ENCODE measurements at regions not wholly inside any gene's neighbourhood (a gene's known extent, or its start where the extent isn't known, plus 50 kb on each side); places are given as distances from the start of the nearest gene placed in this dataset.
A peak's percentile ranks its signal among the peaks of the same experiment; 100 is the strongest.

GRCh38 chr1:59061876-59062275, 235.0 kb upstream of the FGGY start:
- Mint-ChIP-seq H3K4me3 (peak overlapping the region; percentile 90), H3K4me1 (ENCODE audit: low read depth) (peaks cover 50% of the 10 kb centered on the region), H3K36me3 (ENCODE audit: low read depth) (peaks cover 9% of the 10 kb centered on the region), H3K27ac (peak overlapping the region; percentile 94), H3K27me3 (ENCODE audit: insufficient read depth) (no peaks in the 10 kb centered on the region), H3K9me3 (no peaks in the 10 kb centered on the region)
- TF ChIP-seq CTCF (IDR thresholded peaks at IDR 0.05) = no peak
- DNase-seq = peak; percentile 94

GRCh38 chr1:59062743-59063142, 234.2 kb upstream of the FGGY start:
- peak; percentile 67 for DNase-seq
- Mint-ChIP-seq H3K4me1 (ENCODE audit: low read depth) (peaks cover 41% of the 10 kb centered on the region), H3K27ac (peak overlapping the region; percentile 94), H3K4me3 (peak overlapping the region; percentile 90), H3K36me3 (ENCODE audit: low read depth) (peaks cover 9% of the 10 kb centered on the region), H3K27me3 (ENCODE audit: insufficient read depth) (no peaks in the 10 kb centered on the region), H3K9me3 (no peaks in the 10 kb centered on the region)
- TF ChIP-seq CTCF (IDR thresholded peaks at IDR 0.05) = no peak

- Mint-ChIP-seq H3K4me1 (ENCODE audit: low read depth) (peaks cover 34% of the 10 kb centered on the region), H3K36me3 (ENCODE audit: low read depth) (peaks cover 9% of the 10 kb centered on the region), H3K27me3 (ENCODE audit: insufficient read depth) (no peaks in the 10 kb centered on the region), H3K27ac (no peak overlapping the region), H3K9me3 (no peaks in the 10 kb centered on the region), H3K4me3 (no peak overlapping the region)
- TF ChIP-seq CTCF (IDR thresholded peaks at IDR 0.05) = no peak
- DNase-seq = no peak
Measured at GRCh38 chr1:59063501-59063900, 233.4 kb upstream of the FGGY start.

GRCh38 chr1:59064592-59064991, 232.3 kb upstream of the FGGY start:
- H3K27ac Mint-ChIP-seq = no peak overlapping the region

GRCh38 chr1:59066236-59066635, 230.7 kb upstream of the FGGY start:
- no peak for DNase-seq
- Mint-ChIP-seq H3K36me3 (ENCODE audit: low read depth) (peaks cover 9% of the 10 kb centered on the region), H3K4me1 (ENCODE audit: low read depth) (peaks cover 27% of the 10 kb centered on the region), H3K27ac (no peak overlapping the region), H3K4me3 (no peak overlapping the region), H3K27me3 (ENCODE audit: insufficient read depth) (no peaks in the 10 kb centered on the region), H3K9me3 (no peaks in the 10 kb centered on the region)
- TF ChIP-seq CTCF (IDR thresholded peaks at IDR 0.05) = no peak

More at GRCh38 chr1:59064592-59064991, 232.3 kb upstream of the FGGY start:
- TF ChIP-seq CTCF (IDR thresholded peaks at IDR 0.05) = no peak
- H3K36me3 Mint-ChIP-seq (ENCODE audit: low read depth) = peaks cover 9% of the 10 kb centered on the region
- no peaks in the 10 kb centered on the region for H3K9me3 Mint-ChIP-seq
- H3K27me3 Mint-ChIP-seq (ENCODE audit: insufficient read depth) = no peaks in the 10 kb centered on the region
- H3K4me3 Mint-ChIP-seq = no peak overlapping the region
- no peak for DNase-seq
- peaks cover 27% of the 10 kb centered on the region for H3K4me1 Mint-ChIP-seq (ENCODE audit: low read depth)

- no peaks in the 10 kb centered on the region for H3K36me3 Mint-ChIP-seq (ENCODE audit: low read depth)
- DNase-seq = no peak
- no peak for TF ChIP-seq CTCF (IDR thresholded peaks at IDR 0.05)
- H3K4me3 Mint-ChIP-seq = no peak overlapping the region
- no peaks in the 10 kb centered on the region for H3K9me3 Mint-ChIP-seq
- H3K4me1 Mint-ChIP-seq (ENCODE audit: low read depth) = peaks cover 12% of the 10 kb centered on the region
- H3K27ac Mint-ChIP-seq = no peak overlapping the region
- no peaks in the 10 kb centered on the region; the same call in 1 of the 2 replicates for H3K27me3 Mint-ChIP-seq (ENCODE audit: insufficient read depth)
Measured at GRCh38 chr1:59070610-59071009, 226.3 kb upstream of the FGGY start.

Measured in HFFc6 (cell line).